GM19395 (cell line): ENCODE measurements at regions not wholly inside any gene's neighbourhood (a gene's known extent, or its start where the extent isn't known, plus 50 kb on each side); places are given as distances from the start of the nearest gene placed in this dataset.

Experiments used
- ATAC-seq: cut with Tn5 transposase; IDR thresholded peaks from one replicate; pipeline ENCODE4 v1.9.1; 2021; ENCODE audit warnings: mild to moderate bottlenecking, moderate library complexity; ENCODE audit not compliant: unreplicated experiment

DNA sequence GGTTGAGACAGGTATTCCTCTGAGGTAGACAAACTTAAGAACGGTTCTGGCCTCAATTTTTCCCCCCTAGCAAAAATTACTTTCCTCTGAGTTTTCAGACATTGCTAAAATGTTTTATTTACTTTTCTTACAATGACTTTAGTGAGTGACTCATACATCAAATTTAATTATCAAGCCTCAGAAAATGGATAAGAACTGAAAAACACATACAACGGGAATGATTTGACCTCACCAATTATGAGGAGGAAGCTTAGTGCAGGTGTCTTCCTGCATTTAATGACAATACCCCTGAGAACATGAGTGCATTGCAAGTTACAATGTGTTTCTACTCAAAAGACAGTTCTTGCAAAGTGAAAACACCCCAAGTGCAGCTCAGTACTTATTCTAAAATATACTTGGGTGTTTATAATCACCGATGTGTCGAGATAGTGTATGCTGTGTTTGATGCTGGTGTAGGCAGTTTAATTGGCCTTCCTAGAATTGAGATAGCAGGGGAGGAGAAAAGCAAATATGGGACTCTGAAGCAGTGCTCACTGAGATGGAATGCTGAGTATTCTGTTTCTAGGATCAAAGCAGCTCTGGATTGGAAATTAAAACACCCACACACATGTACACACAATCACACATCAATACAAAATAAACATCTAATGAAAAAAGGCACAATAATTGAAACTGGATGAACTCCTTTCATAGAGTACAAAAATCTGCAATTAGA lies 189.5 kb upstream of the SLC10A2 start:
- no peak for ATAC-seq

DNA sequence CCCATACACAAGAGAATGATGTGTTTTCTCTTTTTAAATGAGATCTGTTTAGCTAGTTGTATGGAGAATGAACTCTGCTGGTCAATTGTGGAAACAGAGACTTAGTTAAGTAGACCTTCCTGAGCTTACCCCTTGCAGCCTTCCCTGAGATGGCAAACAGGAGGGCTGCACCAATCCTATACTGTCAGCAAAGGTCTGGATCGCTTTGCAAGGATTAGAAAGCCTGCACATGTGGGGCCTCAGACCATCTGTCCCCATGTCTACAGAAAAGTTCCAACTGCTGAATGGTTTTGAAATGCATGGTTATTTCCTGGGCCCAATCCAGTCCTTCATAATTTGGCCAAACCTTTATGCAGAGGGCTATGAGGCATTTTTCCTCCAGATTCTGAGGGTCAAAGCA lies 183.9 kb upstream of the SLC10A2 start:
- no peak for ATAC-seq

DNA sequence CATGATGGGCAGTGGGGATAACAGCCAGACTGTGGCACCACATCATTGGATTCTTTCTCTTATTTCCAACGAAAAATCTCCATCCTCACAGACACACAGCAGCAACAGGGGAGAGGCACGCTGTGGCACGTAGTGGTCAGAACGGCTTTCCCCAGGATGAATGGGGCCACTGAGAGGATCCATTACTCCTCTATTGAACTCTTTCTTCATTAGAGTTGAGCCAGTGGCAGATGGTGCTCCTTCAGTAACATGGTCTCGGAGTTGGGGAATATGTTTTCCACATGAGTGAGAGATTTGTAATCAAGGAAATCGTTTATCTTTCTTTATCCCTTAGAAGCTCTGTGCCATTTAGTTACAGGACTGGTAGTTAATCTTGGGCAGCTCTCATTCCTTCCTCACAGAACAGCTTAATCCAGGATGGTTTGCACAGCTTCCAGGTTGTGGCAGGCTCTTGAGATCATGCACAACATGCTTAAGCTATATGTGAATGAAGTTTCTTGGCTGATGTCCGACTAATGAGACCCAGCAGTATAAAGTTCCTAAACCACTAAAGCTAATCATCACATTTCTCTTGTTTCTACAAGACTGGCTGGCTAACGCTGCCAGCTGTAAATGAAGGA lies 180.5 kb upstream of the SLC10A2 start:
- no peak for ATAC-seq

DNA sequence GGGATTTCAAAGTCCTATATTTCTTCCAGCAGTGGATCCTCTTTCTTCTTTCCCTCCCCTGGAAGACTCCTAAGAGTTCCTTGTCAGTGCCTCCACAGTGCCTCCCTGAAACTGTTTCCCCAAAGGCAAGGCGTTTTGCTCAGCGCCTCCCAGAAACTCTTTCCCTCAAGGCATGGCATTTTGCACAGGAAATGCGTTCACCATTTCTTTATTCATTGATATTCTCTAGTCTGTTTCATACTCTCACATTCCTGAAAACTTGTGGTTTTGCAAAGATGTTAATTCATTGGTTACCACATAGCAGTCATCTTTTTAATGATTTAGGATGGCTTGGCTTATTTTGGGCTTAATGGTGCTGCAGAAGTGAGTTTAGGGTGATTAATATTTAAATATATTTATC lies 177.3 kb upstream of the SLC10A2 start:
- no peak for ATAC-seq

DNA sequence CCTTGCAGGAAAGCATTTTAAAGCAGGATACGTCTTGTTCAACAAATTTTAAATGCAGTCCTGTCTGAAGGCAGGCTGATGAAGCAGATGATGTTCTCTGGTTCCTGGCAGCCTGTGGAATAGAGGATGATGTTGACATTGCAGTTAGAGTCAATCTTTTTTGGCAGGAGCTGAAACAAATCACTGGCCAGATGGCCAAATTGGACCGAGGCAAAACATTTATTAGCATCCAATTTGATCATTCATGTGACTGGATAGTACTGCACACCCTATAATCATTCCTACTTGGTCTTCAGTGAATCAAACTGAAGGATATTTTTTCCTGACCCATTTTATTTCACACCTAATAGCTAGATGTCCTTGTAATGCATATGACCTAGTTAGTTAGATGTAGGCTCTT lies 172.2 kb upstream of the SLC10A2 start:
- no peak for ATAC-seq

DNA sequence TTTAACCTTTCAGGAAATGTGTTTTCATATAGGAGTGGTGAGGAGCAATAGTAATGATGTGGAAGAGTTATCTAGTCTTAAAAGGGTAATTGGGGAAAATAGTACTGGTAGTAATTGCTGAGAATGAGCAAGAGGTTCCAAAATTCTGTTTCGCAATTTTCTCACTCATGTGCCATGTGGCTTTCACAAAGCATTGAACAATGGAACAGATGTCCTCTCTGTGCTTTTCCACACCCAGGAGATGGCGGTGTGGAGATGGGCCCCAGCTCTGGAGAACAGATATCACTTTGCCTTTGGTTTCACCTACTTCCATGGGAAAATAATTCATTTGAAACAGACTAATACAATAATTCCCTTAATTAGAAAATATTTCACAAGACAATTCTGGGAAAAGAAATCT lies 170.0 kb upstream of the SLC10A2 start:
- ATAC-seq: no peak

DNA sequence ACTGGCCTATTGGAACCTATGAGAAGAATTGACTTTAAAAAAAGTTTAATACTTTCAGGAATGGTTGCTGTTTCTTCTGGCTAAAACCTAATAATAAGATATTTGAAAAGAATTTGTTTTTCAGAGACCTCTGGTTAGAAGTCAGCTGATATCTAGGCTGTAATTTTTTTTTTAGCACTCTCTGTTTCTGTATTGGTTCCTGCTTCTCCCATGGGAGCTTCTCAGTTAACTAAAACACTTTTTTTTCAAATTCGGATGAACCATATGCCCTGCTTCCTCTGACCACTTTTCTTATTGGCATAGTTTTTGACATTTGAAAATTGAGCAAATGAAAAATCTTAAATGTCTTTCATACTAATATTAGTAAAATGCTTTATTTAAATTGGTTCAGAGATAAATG lies 163.5 kb upstream of the SLC10A2 start:
- no peak for ATAC-seq

DNA sequence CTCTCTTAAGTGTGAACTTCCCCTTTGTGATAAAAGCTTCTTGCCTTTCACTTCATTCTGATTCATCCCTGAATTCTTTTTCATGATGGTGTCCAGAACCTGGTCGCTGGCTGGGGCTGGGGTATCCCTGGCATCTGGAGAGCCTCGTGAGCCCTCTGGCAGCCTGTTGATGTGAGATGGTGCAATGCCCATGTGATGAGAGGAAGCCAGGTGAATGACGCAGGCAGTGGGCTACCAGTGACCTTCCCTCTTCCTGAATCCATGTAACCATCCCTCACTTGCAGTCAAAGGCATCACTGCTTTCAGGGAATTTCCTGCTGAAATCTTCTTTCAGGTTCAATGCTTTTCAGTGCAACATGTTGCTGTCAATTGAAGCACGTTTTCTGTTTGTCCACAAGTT lies 158.6 kb upstream of the SLC10A2 start:
- no peak for ATAC-seq

DNA sequence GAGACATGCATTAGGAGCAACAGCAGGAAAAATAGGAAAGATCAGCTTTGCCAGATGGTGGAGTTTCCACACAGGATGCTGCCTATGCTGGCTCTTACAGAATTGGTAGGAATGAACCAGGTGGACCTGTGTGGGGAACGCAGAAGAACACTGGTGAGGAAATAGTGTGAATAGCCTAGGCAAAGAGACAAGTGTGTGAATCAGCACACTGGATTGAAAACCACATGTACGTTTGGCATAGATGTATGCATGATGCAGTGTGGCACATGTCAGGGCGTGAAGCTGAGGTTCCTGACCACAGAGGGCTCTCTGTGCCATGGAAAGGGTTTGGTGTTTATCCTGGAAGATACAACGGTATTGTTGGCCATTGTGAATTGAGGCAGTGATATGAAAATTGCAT lies 156.5 kb upstream of the SLC10A2 start:
- no peak for ATAC-seq

DNA sequence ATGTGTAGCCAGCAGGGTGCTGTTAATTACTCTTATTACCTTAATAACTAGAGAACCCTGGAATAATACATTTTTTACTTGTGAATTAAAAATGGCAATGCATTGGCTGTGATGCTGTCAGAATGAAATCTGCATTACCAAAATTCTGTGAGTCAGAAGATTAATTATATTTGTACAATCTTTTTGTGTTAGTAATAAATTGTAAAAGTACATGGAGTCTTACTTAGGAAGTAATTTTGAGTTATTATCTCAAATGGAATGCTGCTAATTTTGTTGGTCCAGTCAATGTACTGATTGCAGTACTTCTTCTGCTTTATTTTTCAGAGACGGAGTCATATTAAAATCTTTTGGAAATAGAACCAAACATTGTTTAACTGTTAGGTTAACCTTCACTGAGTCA lies 152.0 kb upstream of the SLC10A2 start:
- no peak for ATAC-seq

DNA sequence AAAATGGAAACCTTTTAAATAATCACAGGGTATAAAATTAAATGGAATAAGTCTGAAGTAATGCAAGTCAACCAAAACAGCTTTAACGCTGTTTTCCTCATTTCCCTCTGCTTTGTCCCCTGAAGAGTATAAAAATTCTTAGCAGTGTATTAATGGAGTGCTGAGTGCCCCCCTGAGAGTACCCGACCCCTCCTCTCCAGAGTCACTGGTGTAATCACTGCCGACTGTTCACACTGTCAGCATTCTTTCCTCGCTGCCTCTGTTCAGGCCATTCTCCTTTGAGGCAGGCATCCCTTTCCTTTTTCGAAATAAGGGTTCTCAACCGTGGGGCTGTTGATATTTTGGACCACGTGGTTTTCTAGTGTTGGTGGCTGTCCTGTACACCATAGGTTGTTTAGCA lies 146.9 kb upstream of the SLC10A2 start:
- no peak for ATAC-seq

DNA sequence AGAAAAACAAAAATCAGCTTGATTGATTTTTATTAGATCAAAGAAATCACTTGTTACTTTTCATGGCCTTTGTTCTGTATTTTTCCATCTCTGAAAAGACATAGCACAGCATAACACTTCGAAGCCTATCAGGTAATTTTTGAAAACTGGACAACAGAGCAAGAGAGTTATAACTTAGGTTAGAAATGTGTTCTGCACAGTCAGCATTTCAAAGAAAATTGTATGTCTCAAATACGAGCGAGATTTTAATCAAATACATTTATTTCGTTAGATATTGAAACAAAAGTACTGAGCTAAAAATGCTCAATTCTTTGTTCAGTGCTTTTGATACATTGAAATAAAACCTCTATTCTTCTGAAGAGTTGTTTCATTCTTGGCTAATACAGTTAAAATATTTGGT lies 144.1 kb upstream of the SLC10A2 start:
- ATAC-seq: no peak

DNA sequence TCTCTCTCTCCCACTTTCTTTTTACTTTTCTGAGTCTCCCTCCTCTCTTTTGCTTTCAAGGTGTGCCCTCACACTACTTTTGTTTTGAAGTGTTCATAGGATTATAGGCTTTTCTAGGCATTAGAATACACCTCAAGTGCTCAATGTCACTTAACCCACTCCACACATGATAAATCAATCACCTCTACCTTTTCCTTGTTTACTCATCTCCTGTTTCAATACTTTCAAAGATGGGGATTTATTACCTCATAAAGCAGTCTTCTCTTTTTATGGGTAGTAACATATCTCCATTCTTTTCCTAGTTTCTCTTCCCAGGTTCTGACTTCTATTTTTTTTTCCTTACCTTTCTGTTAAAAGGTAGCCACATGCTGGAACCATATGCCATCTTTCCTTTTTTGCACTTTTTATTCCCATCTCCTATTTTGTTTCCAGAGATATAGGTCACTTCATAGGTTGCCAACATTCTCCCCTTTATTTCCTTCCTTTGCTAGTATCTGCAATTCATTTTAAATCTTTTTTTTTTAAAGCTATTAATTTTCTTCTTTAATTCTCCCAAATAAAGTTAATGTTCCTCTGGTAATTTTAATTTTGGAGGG lies 137.6 kb upstream of the SLC10A2 start:
- ATAC-seq: no peak

DNA sequence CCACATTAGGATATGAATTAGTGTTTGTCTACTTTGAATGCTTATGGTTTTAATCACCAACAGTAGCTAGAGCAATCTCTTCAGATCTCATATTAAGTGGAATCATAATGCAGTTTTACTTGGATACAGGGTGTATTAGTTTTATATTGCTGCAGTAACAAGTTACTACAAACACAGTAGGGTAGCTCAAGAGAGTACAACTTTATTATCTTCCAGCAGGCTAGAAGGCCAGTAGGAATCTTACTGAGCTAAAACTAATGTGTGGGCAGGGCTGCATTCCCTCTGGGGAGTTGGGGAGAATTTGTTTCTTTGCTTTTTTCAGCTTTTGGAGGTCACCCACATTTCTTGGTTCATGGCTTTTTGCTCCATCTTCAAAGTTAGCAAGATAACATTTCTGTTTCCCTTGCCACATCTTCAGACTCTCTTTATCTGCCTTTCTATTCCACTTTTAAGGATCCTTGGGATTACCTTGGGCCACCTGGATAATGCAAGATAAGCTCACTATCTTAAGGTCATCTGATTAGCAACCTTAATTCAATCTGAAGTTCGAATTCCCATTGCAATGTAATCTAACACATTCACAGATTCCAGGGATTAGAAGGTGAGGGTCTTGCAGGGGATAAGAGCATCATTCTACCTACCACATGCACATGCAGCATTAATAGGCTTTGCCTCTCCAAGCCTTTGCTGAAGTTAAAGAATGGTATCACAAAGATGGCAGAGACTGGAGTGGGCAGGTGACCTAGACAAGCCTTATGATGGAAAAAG lies 134.1 kb upstream of the SLC10A2 start:
- no peak for ATAC-seq

DNA sequence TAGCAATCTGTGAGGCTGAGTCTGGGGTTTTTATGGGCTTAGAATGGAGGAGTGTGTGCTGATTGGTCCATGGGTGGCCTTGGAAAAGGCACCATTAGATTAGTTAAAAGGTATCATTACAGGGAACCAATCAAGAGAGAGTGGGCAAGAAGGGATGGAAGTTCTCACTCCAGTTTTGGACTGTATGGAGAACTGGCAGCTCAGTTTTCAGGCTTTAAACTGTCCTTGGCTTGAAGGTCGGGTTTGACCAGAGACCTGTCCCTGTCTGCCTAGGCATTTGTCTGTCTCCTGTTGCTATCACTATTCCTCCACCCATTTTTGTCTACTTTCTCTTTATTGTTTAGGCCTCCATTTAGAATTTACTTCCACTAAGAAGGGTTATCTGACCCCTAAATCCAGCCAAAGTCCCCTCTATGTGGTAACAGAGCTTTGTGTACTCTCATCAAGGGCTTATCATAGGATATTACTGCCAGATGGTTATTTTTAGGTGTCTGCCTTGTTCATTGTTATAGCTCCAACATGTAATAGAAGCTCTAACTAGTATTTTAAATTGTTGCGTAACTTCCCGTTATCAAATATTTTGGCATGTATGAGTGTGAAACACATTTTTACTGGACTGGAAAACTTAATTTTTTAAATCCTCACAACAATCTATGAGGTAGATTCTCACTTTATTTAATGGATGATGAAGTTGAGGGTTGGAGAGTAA lies 133.3 kb upstream of the SLC10A2 start:
- ATAC-seq: no peak

DNA sequence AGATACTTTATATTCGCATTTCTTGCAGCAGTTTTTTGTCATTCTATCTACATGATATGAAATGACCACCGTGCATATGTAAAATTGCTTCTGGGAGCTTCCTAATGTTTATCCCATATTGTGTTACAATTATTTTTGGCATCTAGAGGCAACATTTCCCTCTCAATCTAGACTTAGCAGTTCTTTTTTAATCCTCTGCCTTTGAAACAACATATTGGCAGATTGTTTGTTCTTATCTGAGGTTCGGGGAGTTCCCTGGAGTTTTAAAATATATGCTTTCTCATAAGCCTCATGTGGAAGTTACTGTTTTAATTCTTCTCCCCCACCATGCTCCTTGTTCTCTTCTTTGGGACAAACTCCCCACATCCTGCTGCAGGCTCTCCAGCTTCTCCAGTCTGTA lies 130.1 kb upstream of the SLC10A2 start:
- ATAC-seq: no peak

DNA sequence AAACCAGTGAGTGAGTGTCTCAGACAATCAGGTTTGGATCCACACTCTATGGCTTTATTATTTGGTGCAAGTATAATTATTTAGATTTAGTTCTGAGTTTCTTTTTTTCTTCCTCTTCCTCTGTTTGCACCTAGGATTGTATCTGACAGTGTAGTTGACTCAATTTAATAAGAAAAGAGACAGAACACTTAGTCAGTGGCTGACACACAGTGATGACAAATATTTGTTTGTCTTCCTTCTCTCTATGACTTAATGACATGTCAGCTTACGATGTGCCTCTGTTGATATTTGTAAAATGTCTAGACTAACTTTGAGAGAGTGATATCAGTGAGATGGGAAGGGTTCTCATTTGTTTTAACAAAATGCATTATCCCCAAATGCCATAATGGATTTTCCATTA lies 129.5 kb upstream of the SLC10A2 start:
- ATAC-seq: no peak

DNA sequence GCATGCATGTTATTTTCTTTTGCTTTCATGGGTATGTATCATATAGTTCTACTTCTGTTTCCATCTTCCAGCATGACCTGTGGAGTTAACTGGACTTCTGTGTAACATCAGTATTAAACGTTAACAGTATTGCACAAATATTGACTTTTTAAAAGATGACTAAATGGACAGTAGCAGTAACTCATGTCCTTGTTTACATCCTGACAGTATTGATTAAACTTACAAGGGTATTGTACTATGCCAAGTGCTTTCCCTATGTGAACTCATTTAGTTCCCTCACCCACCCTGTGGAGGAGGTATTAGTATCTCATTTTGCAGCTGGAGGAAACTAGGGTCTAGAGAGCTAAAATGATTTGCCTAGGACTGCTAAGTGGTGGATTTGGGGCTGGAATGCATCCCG lies 128.7 kb upstream of the SLC10A2 start:
- ATAC-seq: no peak

DNA sequence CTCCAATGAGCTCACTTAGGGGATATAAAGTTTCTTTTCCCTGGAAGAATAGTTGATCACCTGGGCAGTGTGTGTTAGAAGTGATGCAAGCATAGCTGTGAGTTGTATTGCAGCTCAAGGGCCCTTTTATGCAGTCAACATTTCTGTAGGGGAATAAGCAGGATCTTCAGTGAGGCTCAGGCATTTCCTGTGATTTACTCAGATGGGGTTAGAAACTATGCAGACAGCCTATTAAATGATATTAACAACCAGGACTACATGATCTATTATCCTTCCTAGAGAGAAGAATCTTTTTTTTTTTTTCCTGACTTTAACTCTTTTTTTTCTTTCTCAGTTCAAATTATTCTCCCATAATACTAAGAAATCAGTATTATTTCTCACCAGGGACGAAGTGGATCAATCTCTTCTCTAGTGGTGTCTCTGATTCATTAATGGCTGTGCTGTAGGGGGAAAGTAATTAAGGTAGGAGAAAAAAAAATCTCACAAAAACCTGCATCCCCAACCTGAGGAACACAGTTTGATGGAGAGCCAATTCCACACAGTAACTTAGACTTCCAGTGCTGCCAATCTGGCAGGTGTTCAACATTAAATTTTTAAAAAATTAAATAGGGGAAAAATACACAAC lies 126.4 kb upstream of the SLC10A2 start:
- no peak for ATAC-seq

DNA sequence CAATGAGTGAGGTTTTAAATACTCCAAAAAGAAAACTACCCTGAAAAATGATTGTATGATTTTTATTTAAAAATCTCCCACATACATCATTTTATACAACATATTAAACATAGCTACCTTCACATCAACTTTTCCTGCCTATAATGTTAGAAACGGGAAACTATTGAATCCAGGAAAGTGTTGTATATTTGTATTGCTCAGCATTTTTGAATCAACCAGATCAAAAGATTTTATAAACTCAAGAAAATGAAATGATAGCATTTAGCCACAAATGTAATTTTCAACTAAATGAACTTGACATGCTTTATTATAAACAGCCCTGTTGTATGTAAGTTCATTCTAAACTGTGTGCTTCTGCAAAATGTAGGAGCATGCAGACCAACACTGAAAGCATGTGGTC lies 124.6 kb upstream of the SLC10A2 start:
- ATAC-seq: no peak
